ENCODE measurements at regions not wholly inside any gene's neighbourhood (a gene's known extent, or its start where the extent isn't known, plus 50 kb on each side); places are given as distances from the start of the nearest gene placed in this dataset.

GRCh38 chr10:78948621-78949030 is 120.1 kb upstream of the ZMIZ1 start:
- TF ChIP-seq NFRKB (IDR thresholded peaks at IDR 0.05), result no peak
- TF ChIP-seq ZNF384 (IDR thresholded peaks at IDR 0.05), result no peak
- TF ChIP-seq BHLHE40 (IDR thresholded peaks at IDR 0.05; ENCODE audit: borderline replicate concordance), result no peak
- TF ChIP-seq SP1 (IDR thresholded peaks at IDR 0.05), result no peak
- TF ChIP-seq FOXK2 (IDR thresholded peaks at IDR 0.05), result no peak
- no peak for TF ChIP-seq LEF1 (IDR thresholded peaks at IDR 0.05; ENCODE audit: borderline replicate concordance)

All from HEK293T (cell line).